Adrenal gland (tissue), 9 donors: ENCODE measurements at regions not wholly inside any gene's neighbourhood (a gene's known extent, or its start where the extent isn't known, plus 50 kb on each side); places are given as distances from the start of the nearest gene placed in this dataset.

Source experiments
- DNase-seq, 7 donors: peaks; one replicate each; pipeline ENCODE4 v3.0.0-alpha.2; 2019 to 2020
- H3K27ac ChIP-seq, 5 donors: fragments of 200-600 bp; sonication (generic) in 4 of 5; 1 replicate in 3 of 5; 2 replicates in 2 of 5; pipeline versions ENCODE4 v1.5.1 to v1.8.0; 2016 to 2020; ENCODE audit warnings: mild to moderate bottlenecking in 1 of 5
- H3K27me3 ChIP-seq: fragments of 200-600 bp; 2 replicates; pipeline ENCODE4 v1.8.0; 2021
- H3K36me3 ChIP-seq, 2 donors: fragments of 200-600 bp; replicated peaks in 1 of 2; 1 replicate in 1 of 2; 2 replicates in 1 of 2; pipeline versions ENCODE4 v1.5.1 to v1.8.0; 2018 to 2022
- H3K4me1 ChIP-seq, 2 donors: fragments of 200-600 bp; replicated peaks in 1 of 2; 1 replicate in 1 of 2; 2 replicates in 1 of 2; pipeline versions ENCODE4 v1.5.1 to v1.8.0; 2018 to 2021
- H3K4me3 ChIP-seq, 4 donors: fragments of 200-600 bp; sonication (generic) in 3 of 4; one replicate each; pipeline ENCODE4 v1.5.1; 2016 to 2018
- H3K9me3 ChIP-seq, 3 donors: fragments of 200-600 bp; sonication (generic) in 1 of 3; replicated peaks in 1 of 3; 1 replicate in 2 of 3; 2 replicates in 1 of 3; pipeline versions ENCODE4 v1.5.1 to v1.8.0; 2016 to 2021
- POLR2A ChIP-seq, 2 donors: fragments of 450-650 bp; IDR thresholded peaks; one replicate each; pipeline ENCODE4 v1.6.1; 2017; ENCODE audit warnings: antibody characterized with exemption in 2 of 2, mild to moderate bottlenecking in 2 of 2, moderate library complexity in 1 of 2
- whole genome bisulfite sequencing, 4 donors: extraction: QIAGEN DNeasy Blood & Tissue Kit in 2 of 4; methylation state at CpG; one replicate each; pipeline versions ENCODE4 v1.1.5 to v1.1.7; 2013 to 2017; 5-methylcytosine and 5-hydroxymethylcytosine counted together
- intact Hi-C, 2 donors: fragments of 100-400 bp; cut with DNase I; formaldehyde crosslinking; loops; one replicate each; pipeline versions ENCODE4 v1.14.1 to v1.15.0; 2022 to 2023
- TF ChIP-seq, protein P1 (sequence below), 6 experiments: fragments of 450-650 bp in 4 of 6; fragments of 200-600 bp in 2 of 6; sonication (generic) in 1 of 6; IDR thresholded peaks; 1 replicate in 5 of 6; 2 replicates in 1 of 6; pipeline versions ENCODE4 v1.5.1 to v1.8.0; 2016 to 2021; ENCODE audit warnings: antibody characterized with exemption in 6 of 6, mild to moderate bottlenecking in 2 of 6, moderate library complexity in 1 of 6
- donor health status: healthy with polysubstance abuse.
- donor health status: Bipolar disorder and iron deficiency.
- donor health status: DM: yes; HTN: yes; CAD: no.
- donor health status: DM: no; HTN: no; CAD: no.
- donor health status: DM: no; HTN: no; CAD: no.

DNA sequence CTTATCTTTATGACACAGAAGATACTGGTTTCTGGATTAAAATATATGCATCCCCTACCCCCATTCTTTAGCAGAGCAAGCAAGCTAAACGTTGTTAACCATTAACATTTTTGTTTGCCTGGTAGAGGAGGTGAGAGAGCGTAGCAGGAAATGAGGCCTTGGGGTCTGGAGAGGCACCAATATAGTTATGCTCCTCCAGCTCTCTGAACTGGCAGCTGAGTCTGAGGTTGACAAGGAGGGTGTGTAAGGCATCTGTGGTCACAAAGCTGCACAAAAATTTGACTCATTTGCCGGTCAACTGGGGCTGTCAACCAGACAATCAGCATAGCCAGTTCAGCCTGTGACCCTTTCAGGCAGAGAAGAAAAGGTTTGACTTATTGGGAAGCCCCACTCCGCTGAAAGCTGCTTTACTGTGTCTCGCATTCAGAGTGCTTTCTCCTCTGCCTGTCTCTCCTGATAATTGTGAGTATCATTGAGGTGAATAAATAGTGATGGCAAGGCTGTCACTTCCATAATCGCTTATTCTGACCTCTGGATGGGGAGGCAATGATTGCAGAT, 647.5 kb upstream of the SETBP1 start:
- DNase-seq = no peak
- TF ChIP-seq, protein P1, sequence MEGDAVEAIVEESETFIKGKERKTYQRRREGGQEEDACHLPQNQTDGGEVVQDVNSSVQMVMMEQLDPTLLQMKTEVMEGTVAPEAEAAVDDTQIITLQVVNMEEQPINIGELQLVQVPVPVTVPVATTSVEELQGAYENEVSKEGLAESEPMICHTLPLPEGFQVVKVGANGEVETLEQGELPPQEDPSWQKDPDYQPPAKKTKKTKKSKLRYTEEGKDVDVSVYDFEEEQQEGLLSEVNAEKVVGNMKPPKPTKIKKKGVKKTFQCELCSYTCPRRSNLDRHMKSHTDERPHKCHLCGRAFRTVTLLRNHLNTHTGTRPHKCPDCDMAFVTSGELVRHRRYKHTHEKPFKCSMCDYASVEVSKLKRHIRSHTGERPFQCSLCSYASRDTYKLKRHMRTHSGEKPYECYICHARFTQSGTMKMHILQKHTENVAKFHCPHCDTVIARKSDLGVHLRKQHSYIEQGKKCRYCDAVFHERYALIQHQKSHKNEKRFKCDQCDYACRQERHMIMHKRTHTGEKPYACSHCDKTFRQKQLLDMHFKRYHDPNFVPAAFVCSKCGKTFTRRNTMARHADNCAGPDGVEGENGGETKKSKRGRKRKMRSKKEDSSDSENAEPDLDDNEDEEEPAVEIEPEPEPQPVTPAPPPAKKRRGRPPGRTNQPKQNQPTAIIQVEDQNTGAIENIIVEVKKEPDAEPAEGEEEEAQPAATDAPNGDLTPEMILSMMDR (IDR thresholded peaks at IDR 0.05) = no peak
- no peak for TF ChIP-seq POLR2A (IDR thresholded peaks at IDR 0.05)
- WGBS, 4 donors = 75 to 84% (median 77%) methylated on average over 6 of the region's 6 CpGs
- no peak overlapping the region for H3K4me3 ChIP-seq
- no peaks in the 10 kb centered on the region for H3K27me3 ChIP-seq
- intact Hi-C loops = no loop called here
- no peaks in the 10 kb centered on the region for H3K9me3 ChIP-seq
- H3K36me3 ChIP-seq = no peaks in the 10 kb centered on the region
- no peak overlapping the region for H3K27ac ChIP-seq
- H3K4me1 ChIP-seq = no peaks in the 10 kb centered on the region

DNA sequence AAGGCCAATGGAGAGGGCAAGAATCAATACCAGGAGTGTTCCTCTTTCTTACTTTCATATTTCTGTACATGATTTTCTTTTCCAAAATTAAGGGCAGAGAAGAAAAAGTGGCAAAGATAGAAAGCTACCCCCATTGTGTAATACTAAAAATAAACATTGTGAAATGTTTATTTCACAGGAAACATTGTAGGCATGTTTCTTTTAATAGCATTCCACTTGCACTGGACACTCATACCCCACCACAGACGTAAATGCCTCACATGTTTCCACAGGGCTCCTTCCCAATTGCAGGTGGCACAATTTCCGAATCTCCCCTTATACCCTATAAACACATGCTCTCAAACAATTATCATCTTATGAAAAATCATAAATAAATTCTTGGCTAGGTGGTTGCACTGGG, 645.1 kb upstream of the SETBP1 start:
- Histone ChIP-seq H3K27me3 (no peaks in the 10 kb centered on the region), H3K9me3 (no peaks in the 10 kb centered on the region), H3K27ac (no peak overlapping the region), H3K4me3 (no peak overlapping the region), H3K36me3 (no peaks in the 10 kb centered on the region), H3K4me1 (no peaks in the 10 kb centered on the region)
- intact Hi-C loops = no loop called here
- no peak for DNase-seq
- WGBS, 4 donors = 49 to 76% (median 60%) methylated on average over 2 of the region's 2 CpGs
- TF ChIP-seq, protein P1 (IDR thresholded peaks at IDR 0.05) = no peak
- TF ChIP-seq POLR2A (IDR thresholded peaks at IDR 0.05) = no peak

DNA sequence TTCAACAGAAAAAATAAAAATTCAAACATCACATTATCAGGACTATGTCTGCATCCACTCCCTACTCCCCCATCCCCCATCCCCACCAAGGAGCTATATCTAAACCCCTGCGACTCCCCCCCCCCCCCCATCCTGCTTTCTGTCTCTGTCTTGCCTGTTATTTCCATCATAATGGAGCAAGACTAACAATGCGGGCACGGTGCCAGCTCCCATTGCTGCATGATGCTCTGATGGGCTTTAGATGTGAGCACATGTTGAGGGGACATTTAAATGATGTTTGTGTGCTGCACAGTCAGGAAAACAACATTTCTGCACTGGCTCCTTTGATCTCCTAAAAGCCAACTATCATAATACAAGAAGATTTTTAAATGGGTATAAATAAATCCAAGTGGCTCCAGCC, 644.2 kb upstream of the SETBP1 start:
- Histone ChIP-seq H3K9me3 (no peaks in the 10 kb centered on the region), H3K4me1 (no peaks in the 10 kb centered on the region), H3K4me3 (no peak overlapping the region), H3K27me3 (no peaks in the 10 kb centered on the region), H3K36me3 (no peaks in the 10 kb centered on the region), H3K27ac (no peak overlapping the region)
- intact Hi-C loops = no loop called here
- peak in 5 of 7 donors; percentile 7 to 55 (median 18) for DNase-seq
- 23 to 87% (median 44%) methylated on average over 2 to 3 of the region's 3 CpGs for WGBS, 4 donors
- TF ChIP-seq, protein P1 (IDR thresholded peaks at IDR 0.05) = no peak
- no peak for TF ChIP-seq POLR2A (IDR thresholded peaks at IDR 0.05)

DNA sequence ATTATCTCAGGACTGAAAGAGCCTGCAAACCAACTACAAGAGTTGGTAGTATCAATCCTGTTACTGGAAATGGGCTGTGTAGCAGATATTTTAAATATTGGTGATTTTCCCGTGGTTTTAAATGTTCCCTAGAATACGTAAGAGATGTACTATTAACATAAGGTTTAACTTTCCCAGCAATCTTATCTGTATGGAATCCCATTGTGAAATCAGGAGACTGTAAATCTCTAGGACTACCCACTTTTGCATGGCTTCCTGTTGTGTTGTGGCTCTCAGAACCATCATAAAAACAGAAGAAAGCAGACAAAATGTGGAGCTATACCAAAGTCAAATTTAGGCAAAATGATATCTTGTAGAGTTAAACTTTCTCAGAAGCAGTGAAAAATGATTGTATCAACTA, 641.5 kb upstream of the SETBP1 start:
- DNase-seq = no peak
- intact Hi-C loops = no loop called here
- Histone ChIP-seq H3K27me3 (no peaks in the 10 kb centered on the region), H3K9me3 (no peaks in the 10 kb centered on the region), H3K4me1 (no peaks in the 10 kb centered on the region), H3K36me3 (no peaks in the 10 kb centered on the region), H3K4me3 (no peak overlapping the region), H3K27ac (no peak overlapping the region)
- 58 to 90% (median 83%) methylated on average over 2 of the region's 2 CpGs for WGBS, 4 donors
- TF ChIP-seq POLR2A (IDR thresholded peaks at IDR 0.05) = no peak
- TF ChIP-seq, protein P1 (IDR thresholded peaks at IDR 0.05) = no peak
